Gastroesophageal sphincter (tissue), 3 donors: ENCODE measurements at regions not wholly inside any gene's neighbourhood (a gene's known extent, or its start where the extent isn't known, plus 50 kb on each side); places are given as distances from the start of the nearest gene placed in this dataset.

Experiments used
- EP300 ChIP-seq: sonication (generic); formaldehyde crosslinking; IDR thresholded peaks from one replicate; pipeline ENCODE4 v1.6.1; 2017; ENCODE audit warnings: antibody characterized with exemption, mild to moderate bottlenecking
- POLR2A ChIP-seq, 2 donors: fragments of 450-650 bp; IDR thresholded peaks; one replicate each; pipeline ENCODE4 v1.6.1; 2017; ENCODE audit warnings: antibody characterized with exemption in 2 of 2, mild to moderate bottlenecking in 2 of 2, moderate library complexity in 1 of 2
- POLR2AphosphoS5 ChIP-seq: sonication (generic); formaldehyde crosslinking; IDR thresholded peaks from one replicate; pipeline ENCODE4 v1.6.1; 2017; ENCODE audit warnings: antibody characterized with exemption
- TF ChIP-seq, protein P1 (sequence below), 4 experiments: fragments of 200-600 bp in 2 of 4; fragments of 450-650 bp in 2 of 4; sonication (generic) in 1 of 4; IDR thresholded peaks; one replicate each; pipeline ENCODE4 v1.5.1; 2017 to 2019; ENCODE audit warnings: antibody characterized with exemption in 4 of 4, mild to moderate bottlenecking in 2 of 4, moderate library complexity in 2 of 4

GRCh38 chr16:86345516-86345915 lies 164.8 kb upstream of the FOXF1 start:
- TF ChIP-seq EP300 (no peak), POLR2A (IDR thresholded peaks at IDR 0.05) (no peak), POLR2AphosphoS5 (no peak)
- TF ChIP-seq, protein P1, sequence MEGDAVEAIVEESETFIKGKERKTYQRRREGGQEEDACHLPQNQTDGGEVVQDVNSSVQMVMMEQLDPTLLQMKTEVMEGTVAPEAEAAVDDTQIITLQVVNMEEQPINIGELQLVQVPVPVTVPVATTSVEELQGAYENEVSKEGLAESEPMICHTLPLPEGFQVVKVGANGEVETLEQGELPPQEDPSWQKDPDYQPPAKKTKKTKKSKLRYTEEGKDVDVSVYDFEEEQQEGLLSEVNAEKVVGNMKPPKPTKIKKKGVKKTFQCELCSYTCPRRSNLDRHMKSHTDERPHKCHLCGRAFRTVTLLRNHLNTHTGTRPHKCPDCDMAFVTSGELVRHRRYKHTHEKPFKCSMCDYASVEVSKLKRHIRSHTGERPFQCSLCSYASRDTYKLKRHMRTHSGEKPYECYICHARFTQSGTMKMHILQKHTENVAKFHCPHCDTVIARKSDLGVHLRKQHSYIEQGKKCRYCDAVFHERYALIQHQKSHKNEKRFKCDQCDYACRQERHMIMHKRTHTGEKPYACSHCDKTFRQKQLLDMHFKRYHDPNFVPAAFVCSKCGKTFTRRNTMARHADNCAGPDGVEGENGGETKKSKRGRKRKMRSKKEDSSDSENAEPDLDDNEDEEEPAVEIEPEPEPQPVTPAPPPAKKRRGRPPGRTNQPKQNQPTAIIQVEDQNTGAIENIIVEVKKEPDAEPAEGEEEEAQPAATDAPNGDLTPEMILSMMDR (IDR thresholded peaks at IDR 0.05) = no peak
